WTC11 (cell line): ENCODE measurements at regions not wholly inside any gene's neighbourhood (a gene's known extent, or its start where the extent isn't known, plus 50 kb on each side); places are given as distances from the start of the nearest gene placed in this dataset.

Experiments
- ATAC-seq: fragments of 200-7000 bp; cut with Tn5 transposase; 2 replicates; pipeline ENCODE4 v1.10.0; 2021; ENCODE audit warnings: mild to moderate bottlenecking, moderate library complexity
- CTCF ChIA-PET: fragments of 300-600 bp; sonication (Branson Sonifier 250); formaldehyde crosslinking; loops from one replicate; lab custom pipeline; 2021; ENCODE audit warnings: antibody characterized with exemption; lab: Charles Lee
- POLR2A ChIA-PET: fragments of 350-600 bp; sonication (Branson Sonifier 250); formaldehyde crosslinking; loops from one replicate; lab custom pipeline; 2021; ENCODE audit warnings: antibody characterized with exemption; lab: Charles Lee
- DNase-seq: peaks from one replicate; pipeline ENCODE4 v3.0.0; 2021; ENCODE audit warnings: low spot score
- H3K27ac Mint-ChIP-seq: 2 replicates; pipeline ENCODE4 v1.8.0; 2021; ENCODE audit warnings: mixed read lengths
- H3K27me3 Mint-ChIP-seq: 2 replicates; pipeline ENCODE4 v1.8.0; 2021; ENCODE audit warnings: low read depth, mild to moderate bottlenecking, moderate library complexity, mixed read lengths
- H3K36me3 Mint-ChIP-seq: 2 replicates; pipeline ENCODE4 v1.8.0; 2021; ENCODE audit warnings: mixed read lengths
- H3K4me1 Mint-ChIP-seq: 2 replicates; pipeline ENCODE4 v1.8.0; 2022; ENCODE audit warnings: mixed read lengths
- H3K4me3 Mint-ChIP-seq: 2 replicates; pipeline ENCODE4 v1.8.0; 2021; ENCODE audit warnings: mild to moderate bottlenecking, moderate library complexity, mixed read lengths
- H3K9me3 Mint-ChIP-seq: 2 replicates; pipeline ENCODE4 v1.8.0; 2021; ENCODE audit warnings: mixed read lengths
- CREB1 ChIP-seq: sonication (generic); formaldehyde crosslinking; IDR thresholded peaks from 2 replicates; pipeline ENCODE4 v1.8.0; 2023; ENCODE audit warnings: mild to moderate bottlenecking, missing genetic modification reagents
- ESRRA ChIP-seq: sonication (generic); formaldehyde crosslinking; IDR thresholded peaks from 2 replicates; pipeline ENCODE4 v1.8.1; 2022; ENCODE audit warnings: mild to moderate bottlenecking, missing genetic modification reagents, borderline replicate concordance
- ETV6 ChIP-seq: sonication (generic); formaldehyde crosslinking; IDR thresholded peaks from 2 replicates; pipeline ENCODE4 v1.8.1; 2022; ENCODE audit warnings: mild to moderate bottlenecking, missing genetic modification reagents
- FOXJ3 ChIP-seq: sonication (generic); formaldehyde crosslinking; IDR thresholded peaks from 2 replicates; pipeline ENCODE4 v1.9.0; 2021; ENCODE audit warnings: missing genetic modification reagents, mild to moderate bottlenecking, borderline replicate concordance
- FOXK1 ChIP-seq: sonication (generic); formaldehyde crosslinking; IDR thresholded peaks from 2 replicates; pipeline ENCODE4 v1.8.0; 2022; ENCODE audit warnings: mild to moderate bottlenecking, moderate library complexity, missing genetic modification reagents
- NR2C2 ChIP-seq: sonication (generic); formaldehyde crosslinking; IDR thresholded peaks from 2 replicates; pipeline ENCODE4 v1.8.0; 2022; ENCODE audit warnings: mild to moderate bottlenecking, missing genetic modification reagents
- TEAD4 ChIP-seq: sonication (generic); formaldehyde crosslinking; IDR thresholded peaks from 2 replicates; pipeline ENCODE4 v1.8.0; 2022; ENCODE audit warnings: mild to moderate bottlenecking, missing genetic modification reagents
- ZNF121 ChIP-seq: sonication (generic); formaldehyde crosslinking; IDR thresholded peaks from 2 replicates; pipeline ENCODE4 v1.8.0; 2023; ENCODE audit warnings: missing genetic modification reagents
- ZNF232 ChIP-seq: sonication (generic); formaldehyde crosslinking; IDR thresholded peaks from 2 replicates; pipeline ENCODE4 v1.8.0; 2022; ENCODE audit warnings: mild to moderate bottlenecking, missing genetic modification reagents
- ZNF317 ChIP-seq: sonication (generic); formaldehyde crosslinking; IDR thresholded peaks from 2 replicates; pipeline ENCODE4 v1.8.1; 2023; ENCODE audit warnings: low read depth, mild to moderate bottlenecking, moderate library complexity, missing genetic modification reagents, borderline replicate concordance
- ZNF416 ChIP-seq: fragments of 250-450 bp; sonication (Bioruptor Pico); IDR thresholded peaks from 2 replicates; pipeline ENCODE4 v1.9.0; 2021; ENCODE audit warnings: mild to moderate bottlenecking, inconsistent platforms
- TF ChIP-seq, protein P1 (sequence below): fragments of 250-450 bp; sonication (Bioruptor Pico); IDR thresholded peaks from 2 replicates; pipeline ENCODE4 v1.9.0; 2021; ENCODE audit warnings: mild to moderate bottlenecking, borderline replicate concordance
- TF ChIP-seq, protein P2 (sequence below): sonication (generic); formaldehyde crosslinking; IDR thresholded peaks from 2 replicates; pipeline ENCODE4 v1.8.0; 2022; ENCODE audit warnings: mild to moderate bottlenecking, missing genetic modification reagents
- TF ChIP-seq, protein P3 (sequence below): sonication (generic); formaldehyde crosslinking; IDR thresholded peaks from 2 replicates; pipeline ENCODE4 v1.8.1; 2023; ENCODE audit warnings: mild to moderate bottlenecking, moderate library complexity, missing genetic modification reagents
- TF ChIP-seq, protein P4 (sequence below): sonication (generic); formaldehyde crosslinking; IDR thresholded peaks from 2 replicates; pipeline ENCODE4 v1.8.1; 2022; ENCODE audit warnings: low read depth, mild to moderate bottlenecking, moderate library complexity, missing genetic modification reagents, borderline replicate concordance
- TF ChIP-seq, protein P5 (sequence below): sonication (generic); formaldehyde crosslinking; IDR thresholded peaks from 2 replicates; pipeline ENCODE4 v1.8.1; 2022; ENCODE audit warnings: missing genetic modification reagents, borderline replicate concordance
- TF ChIP-seq, protein P6 (sequence below): sonication (generic); formaldehyde crosslinking; IDR thresholded peaks from 2 replicates; pipeline ENCODE4 v1.8.0; 2023; ENCODE audit warnings: missing genetic modification reagents
- TF ChIP-seq, protein P7 (sequence below): sonication (generic); formaldehyde crosslinking; IDR thresholded peaks from 2 replicates; pipeline ENCODE4 v1.8.0; 2022; ENCODE audit warnings: mild to moderate bottlenecking, missing genetic modification reagents
- TF ChIP-seq, protein P8 (sequence below): sonication (generic); formaldehyde crosslinking; IDR thresholded peaks from 2 replicates; pipeline ENCODE4 v1.8.0; 2022; ENCODE audit warnings: mild to moderate bottlenecking, missing genetic modification reagents

DNA sequence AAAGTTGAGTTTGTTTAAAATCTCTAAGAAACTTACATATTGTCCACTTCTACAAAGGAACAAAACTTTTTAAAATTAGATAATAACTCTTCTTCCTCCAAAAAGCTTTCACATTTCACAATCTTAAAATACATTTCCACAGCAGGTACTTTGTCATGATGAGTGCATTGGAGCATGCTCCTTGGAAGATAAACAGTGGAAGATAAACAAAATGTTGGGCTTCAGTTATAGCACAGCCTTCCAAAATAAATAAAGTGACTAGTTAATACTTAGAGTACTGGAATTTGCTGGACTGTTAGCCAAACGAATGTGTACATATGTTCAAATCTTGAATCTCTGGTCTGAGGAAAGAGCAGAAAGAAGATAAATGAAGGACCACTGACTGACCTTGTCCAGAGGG, 54.9 kb upstream of the PDE5A start:
- POLR2A ChIA-PET = no interaction called here
- H3K9me3 Mint-ChIP-seq = peaks cover 3% of the 10 kb centered on the region; the same call in 1 of the 2 replicates
- DNase-seq (no peak), ATAC-seq (no peak)
- no peaks in the 10 kb centered on the region for H3K27me3 Mint-ChIP-seq
- TF ChIP-seq FOXJ3 (CRISPR knock-in tag) = no peak
- no peak for TF ChIP-seq ETV6 (CRISPR knock-in tag)
- TF ChIP-seq ZNF232 (CRISPR knock-in tag) = no peak
- TF ChIP-seq ZNF317 (CRISPR knock-in tag) = no peak
- TF ChIP-seq ZNF121 (CRISPR knock-in tag) = no peak
- TF ChIP-seq, protein P1, sequence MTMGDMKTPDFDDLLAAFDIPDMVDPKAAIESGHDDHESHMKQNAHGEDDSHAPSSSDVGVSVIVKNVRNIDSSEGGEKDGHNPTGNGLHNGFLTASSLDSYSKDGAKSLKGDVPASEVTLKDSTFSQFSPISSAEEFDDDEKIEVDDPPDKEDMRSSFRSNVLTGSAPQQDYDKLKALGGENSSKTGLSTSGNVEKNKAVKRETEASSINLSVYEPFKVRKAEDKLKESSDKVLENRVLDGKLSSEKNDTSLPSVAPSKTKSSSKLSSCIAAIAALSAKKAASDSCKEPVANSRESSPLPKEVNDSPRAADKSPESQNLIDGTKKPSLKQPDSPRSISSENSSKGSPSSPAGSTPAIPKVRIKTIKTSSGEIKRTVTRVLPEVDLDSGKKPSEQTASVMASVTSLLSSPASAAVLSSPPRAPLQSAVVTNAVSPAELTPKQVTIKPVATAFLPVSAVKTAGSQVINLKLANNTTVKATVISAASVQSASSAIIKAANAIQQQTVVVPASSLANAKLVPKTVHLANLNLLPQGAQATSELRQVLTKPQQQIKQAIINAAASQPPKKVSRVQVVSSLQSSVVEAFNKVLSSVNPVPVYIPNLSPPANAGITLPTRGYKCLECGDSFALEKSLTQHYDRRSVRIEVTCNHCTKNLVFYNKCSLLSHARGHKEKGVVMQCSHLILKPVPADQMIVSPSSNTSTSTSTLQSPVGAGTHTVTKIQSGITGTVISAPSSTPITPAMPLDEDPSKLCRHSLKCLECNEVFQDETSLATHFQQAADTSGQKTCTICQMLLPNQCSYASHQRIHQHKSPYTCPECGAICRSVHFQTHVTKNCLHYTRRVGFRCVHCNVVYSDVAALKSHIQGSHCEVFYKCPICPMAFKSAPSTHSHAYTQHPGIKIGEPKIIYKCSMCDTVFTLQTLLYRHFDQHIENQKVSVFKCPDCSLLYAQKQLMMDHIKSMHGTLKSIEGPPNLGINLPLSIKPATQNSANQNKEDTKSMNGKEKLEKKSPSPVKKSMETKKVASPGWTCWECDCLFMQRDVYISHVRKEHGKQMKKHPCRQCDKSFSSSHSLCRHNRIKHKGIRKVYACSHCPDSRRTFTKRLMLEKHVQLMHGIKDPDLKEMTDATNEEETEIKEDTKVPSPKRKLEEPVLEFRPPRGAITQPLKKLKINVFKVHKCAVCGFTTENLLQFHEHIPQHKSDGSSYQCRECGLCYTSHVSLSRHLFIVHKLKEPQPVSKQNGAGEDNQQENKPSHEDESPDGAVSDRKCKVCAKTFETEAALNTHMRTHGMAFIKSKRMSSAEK (CRISPR knock-in tag) = no peak
- TF ChIP-seq, protein P2, sequence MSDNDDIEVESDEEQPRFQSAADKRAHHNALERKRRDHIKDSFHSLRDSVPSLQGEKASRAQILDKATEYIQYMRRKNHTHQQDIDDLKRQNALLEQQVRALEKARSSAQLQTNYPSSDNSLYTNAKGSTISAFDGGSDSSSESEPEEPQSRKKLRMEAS (CRISPR knock-in tag) = no peak
- TF ChIP-seq, protein P3, sequence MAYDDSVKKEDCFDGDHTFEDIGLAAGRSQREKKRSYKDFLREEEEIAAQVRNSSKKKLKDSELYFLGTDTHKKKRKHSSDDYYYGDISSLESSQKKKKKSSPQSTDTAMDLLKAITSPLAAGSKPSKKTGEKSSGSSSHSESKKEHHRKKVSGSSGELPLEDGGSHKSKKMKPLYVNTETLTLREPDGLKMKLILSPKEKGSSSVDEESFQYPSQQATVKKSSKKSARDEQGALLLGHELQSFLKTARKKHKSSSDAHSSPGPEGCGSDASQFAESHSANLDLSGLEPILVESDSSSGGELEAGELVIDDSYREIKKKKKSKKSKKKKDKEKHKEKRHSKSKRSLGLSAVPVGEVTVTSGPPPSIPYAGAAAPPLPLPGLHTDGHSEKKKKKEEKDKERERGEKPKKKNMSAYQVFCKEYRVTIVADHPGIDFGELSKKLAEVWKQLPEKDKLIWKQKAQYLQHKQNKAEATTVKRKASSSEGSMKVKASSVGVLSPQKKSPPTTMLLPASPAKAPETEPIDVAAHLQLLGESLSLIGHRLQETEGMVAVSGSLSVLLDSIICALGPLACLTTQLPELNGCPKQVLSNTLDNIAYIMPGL (CRISPR knock-in tag) = no peak
- TF ChIP-seq, protein P4, sequence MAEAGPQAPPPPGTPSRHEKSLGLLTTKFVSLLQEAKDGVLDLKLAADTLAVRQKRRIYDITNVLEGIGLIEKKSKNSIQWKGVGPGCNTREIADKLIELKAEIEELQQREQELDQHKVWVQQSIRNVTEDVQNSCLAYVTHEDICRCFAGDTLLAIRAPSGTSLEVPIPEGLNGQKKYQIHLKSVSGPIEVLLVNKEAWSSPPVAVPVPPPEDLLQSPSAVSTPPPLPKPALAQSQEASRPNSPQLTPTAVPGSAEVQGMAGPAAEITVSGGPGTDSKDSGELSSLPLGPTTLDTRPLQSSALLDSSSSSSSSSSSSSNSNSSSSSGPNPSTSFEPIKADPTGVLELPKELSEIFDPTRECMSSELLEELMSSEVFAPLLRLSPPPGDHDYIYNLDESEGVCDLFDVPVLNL (CRISPR knock-in tag) = no peak
- TF ChIP-seq, protein P5, sequence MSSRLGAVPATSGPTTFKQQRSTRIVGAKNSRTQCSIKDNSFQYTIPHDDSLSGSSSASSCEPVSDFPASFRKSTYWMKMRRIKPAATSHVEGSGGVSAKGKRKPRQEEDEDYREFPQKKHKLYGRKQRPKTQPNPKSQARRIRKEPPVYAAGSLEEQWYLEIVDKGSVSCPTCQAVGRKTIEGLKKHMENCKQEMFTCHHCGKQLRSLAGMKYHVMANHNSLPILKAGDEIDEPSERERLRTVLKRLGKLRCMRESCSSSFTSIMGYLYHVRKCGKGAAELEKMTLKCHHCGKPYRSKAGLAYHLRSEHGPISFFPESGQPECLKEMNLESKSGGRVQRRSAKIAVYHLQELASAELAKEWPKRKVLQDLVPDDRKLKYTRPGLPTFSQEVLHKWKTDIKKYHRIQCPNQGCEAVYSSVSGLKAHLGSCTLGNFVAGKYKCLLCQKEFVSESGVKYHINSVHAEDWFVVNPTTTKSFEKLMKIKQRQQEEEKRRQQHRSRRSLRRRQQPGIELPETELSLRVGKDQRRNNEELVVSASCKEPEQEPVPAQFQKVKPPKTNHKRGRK = no peak
- TF ChIP-seq CREB1 (CRISPR knock-in tag) = no peak
- TF ChIP-seq, protein P6, sequence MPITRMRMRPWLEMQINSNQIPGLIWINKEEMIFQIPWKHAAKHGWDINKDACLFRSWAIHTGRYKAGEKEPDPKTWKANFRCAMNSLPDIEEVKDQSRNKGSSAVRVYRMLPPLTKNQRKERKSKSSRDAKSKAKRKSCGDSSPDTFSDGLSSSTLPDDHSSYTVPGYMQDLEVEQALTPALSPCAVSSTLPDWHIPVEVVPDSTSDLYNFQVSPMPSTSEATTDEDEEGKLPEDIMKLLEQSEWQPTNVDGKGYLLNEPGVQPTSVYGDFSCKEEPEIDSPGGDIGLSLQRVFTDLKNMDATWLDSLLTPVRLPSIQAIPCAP (CRISPR knock-in tag) = no peak
- TF ChIP-seq ESRRA = no peak
- no peak for TF ChIP-seq TEAD4 (CRISPR knock-in tag)
- CTCF ChIA-PET = interaction anchor here (2.2 kb wide), 1 partner anchor 55 kb away, joined by 9 read pairs; the partner anchor contains the start of gene PDE5A
- H3K36me3 Mint-ChIP-seq = no peaks in the 10 kb centered on the region
- no peak overlapping the region for H3K27ac Mint-ChIP-seq
- H3K4me3 Mint-ChIP-seq = no peak overlapping the region
- peaks cover 11% of the 10 kb centered on the region for H3K4me1 Mint-ChIP-seq

DNA sequence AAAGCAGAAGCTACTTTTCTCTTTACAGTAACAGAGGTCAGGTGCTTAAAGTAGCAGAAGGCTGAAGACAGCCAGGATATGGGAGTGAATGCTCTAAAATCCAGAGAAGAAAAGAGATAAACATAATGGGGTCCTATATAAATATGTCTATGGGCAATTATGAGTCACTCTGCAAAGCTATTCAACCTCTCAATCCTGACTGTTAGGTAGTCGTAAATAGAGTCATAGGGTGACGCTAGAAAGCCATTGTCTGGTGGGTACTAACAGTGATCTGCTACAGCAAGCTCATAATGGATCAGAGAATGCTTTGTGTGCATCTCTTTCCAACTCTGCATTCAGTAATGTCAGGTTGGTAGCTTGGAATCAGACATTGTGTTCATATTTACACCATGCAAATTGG, 53.5 kb upstream of the PDE5A start:
- no peak overlapping the region for H3K27ac Mint-ChIP-seq
- no peaks in the 10 kb centered on the region for H3K36me3 Mint-ChIP-seq
- peaks cover 3% of the 10 kb centered on the region; the same call in 1 of the 2 replicates for H3K9me3 Mint-ChIP-seq
- POLR2A ChIA-PET = no interaction called here
- TF ChIP-seq, protein P7, sequence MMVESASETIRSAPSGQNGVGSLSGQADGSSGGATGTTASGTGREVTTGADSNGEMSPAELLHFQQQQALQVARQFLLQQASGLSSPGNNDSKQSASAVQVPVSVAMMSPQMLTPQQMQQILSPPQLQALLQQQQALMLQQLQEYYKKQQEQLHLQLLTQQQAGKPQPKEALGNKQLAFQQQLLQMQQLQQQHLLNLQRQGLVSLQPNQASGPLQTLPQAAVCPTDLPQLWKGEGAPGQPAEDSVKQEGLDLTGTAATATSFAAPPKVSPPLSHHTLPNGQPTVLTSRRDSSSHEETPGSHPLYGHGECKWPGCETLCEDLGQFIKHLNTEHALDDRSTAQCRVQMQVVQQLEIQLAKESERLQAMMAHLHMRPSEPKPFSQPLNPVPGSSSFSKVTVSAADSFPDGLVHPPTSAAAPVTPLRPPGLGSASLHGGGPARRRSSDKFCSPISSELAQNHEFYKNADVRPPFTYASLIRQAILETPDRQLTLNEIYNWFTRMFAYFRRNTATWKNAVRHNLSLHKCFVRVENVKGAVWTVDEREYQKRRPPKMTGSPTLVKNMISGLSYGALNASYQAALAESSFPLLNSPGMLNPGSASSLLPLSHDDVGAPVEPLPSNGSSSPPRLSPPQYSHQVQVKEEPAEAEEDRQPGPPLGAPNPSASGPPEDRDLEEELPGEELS (CRISPR knock-in tag) = no peak
- TF ChIP-seq FOXK1 (CRISPR knock-in tag) (no peak), NR2C2 (CRISPR knock-in tag) (no peak), ZNF416 (CRISPR knock-in tag) (no peak)
- TF ChIP-seq, protein P8, sequence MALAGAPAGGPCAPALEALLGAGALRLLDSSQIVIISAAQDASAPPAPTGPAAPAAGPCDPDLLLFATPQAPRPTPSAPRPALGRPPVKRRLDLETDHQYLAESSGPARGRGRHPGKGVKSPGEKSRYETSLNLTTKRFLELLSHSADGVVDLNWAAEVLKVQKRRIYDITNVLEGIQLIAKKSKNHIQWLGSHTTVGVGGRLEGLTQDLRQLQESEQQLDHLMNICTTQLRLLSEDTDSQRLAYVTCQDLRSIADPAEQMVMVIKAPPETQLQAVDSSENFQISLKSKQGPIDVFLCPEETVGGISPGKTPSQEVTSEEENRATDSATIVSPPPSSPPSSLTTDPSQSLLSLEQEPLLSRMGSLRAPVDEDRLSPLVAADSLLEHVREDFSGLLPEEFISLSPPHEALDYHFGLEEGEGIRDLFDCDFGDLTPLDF (CRISPR knock-in tag) = no peak
- no peak overlapping the region for H3K4me3 Mint-ChIP-seq
- DNase-seq = no peak
- H3K27me3 Mint-ChIP-seq = no peaks in the 10 kb centered on the region
- peaks cover 11% of the 10 kb centered on the region for H3K4me1 Mint-ChIP-seq
- CTCF ChIA-PET = interaction anchor here (2.2 kb wide), 1 partner anchor 53 kb away, joined by 9 read pairs; the partner anchor contains the start of gene PDE5A
- no peak for ATAC-seq
